Astrocyte (in vitro differentiated cells and primary cell): ENCODE measurements at regions not wholly inside any gene's neighbourhood (a gene's known extent, or its start where the extent isn't known, plus 50 kb on each side); places are given as distances from the start of the nearest gene placed in this dataset.

Experiments
- CTCF ChIP-seq: IDR thresholded peaks from 2 replicates; pipeline ENCODE4 v1.5.1; 2011; ENCODE audit warnings: low read depth, mild to moderate bottlenecking, inconsistent platforms, low read length, moderate library complexity; ENCODE audit not compliant: insufficient read depth
- EZH2 ChIP-seq: IDR thresholded peaks from 2 replicates; pipeline ENCODE4 v1.6.1; 2012; ENCODE audit warnings: mild to moderate bottlenecking, low read length, inconsistent platforms; ENCODE audit not compliant: insufficient read depth

- TF ChIP-seq CTCF (no peak), EZH2 (no peak)
Observed at GRCh38 chr22:22046370-22046769, 63.8 kb upstream of the TOP3B start.
